H1 (cell line): ENCODE measurements at regions not wholly inside any gene's neighbourhood (a gene's known extent, or its start where the extent isn't known, plus 50 kb on each side); places are given as distances from the start of the nearest gene placed in this dataset.

Source experiments
- CTCF ChIA-PET: fragments of 300-600 bp; sonication (Branson Sonifier 250); formaldehyde crosslinking; loops from one replicate; lab custom pipeline; 2021; ENCODE audit not compliant: partially characterized antibody; lab: Charles Lee
- POLR2A ChIA-PET: fragments of 300-600 bp; sonication (Branson Sonifier 250); formaldehyde crosslinking; loops from one replicate; lab custom pipeline; 2021; ENCODE audit warnings: inconsistent platforms; ENCODE audit not compliant: partially characterized antibody; lab: Charles Lee
- DNase-seq, 2 experiments: peaks; one replicate each; pipeline versions ENCODE4 v3.0.0 to v3.0.0-alpha.2; 2010 to 2022; ENCODE audit warnings: low spot score in 2 of 2, low read depth in 1 of 2, mixed read lengths in 1 of 2
- FAIRE-seq: peaks from 2 replicates; lab custom pipeline; 2011; peaks lifted over from hg19 to GRCh38; lab: Jason Lieb, UNC
- H2AFZ ChIP-seq: 2 replicates; pipeline ENCODE4 v1.8.1; 2012; ENCODE audit warnings: low read length, inconsistent platforms
- H2AK5ac ChIP-seq: 2 replicates; pipeline ENCODE4 v1.6.1; 2013; ENCODE audit warnings: low read depth, low read length
- H2BK120ac ChIP-seq: replicated peaks from 2 replicates; pipeline ENCODE3; 2013; ENCODE audit warnings: low read depth, low read length, inconsistent platforms
- H2BK12ac ChIP-seq: 2 replicates; pipeline ENCODE4 v1.6.1; 2013; ENCODE audit warnings: low read depth, low read length
- H2BK15ac ChIP-seq: 2 replicates; pipeline ENCODE4 v1.6.1; 2013; ENCODE audit warnings: low read length
- H2BK20ac ChIP-seq: 2 replicates; pipeline ENCODE4 v1.6.1; 2013; ENCODE audit warnings: low read length
- H2BK5ac ChIP-seq: 2 replicates; pipeline ENCODE4 v1.6.1; 2013; ENCODE audit warnings: low read depth, low read length
- H3K14ac ChIP-seq: 2 replicates; pipeline ENCODE4 v1.6.1; 2013; ENCODE audit warnings: inconsistent platforms; ENCODE audit not compliant: insufficient read length
- H3K18ac ChIP-seq: 2 replicates; pipeline ENCODE4 v1.6.1; 2013; ENCODE audit warnings: low read length; ENCODE audit errors: extremely low read depth
- H3K23ac ChIP-seq: 2 replicates; pipeline ENCODE4 v1.6.1; 2013; ENCODE audit warnings: inconsistent platforms; ENCODE audit not compliant: insufficient read length
- H3K23me2 ChIP-seq: 2 replicates; pipeline ENCODE4 v1.6.1; 2013; ENCODE audit warnings: low read depth, low read length
- H3K27ac ChIP-seq: 2 replicates; pipeline ENCODE4 v1.6.1; 2011; ENCODE audit warnings: low read depth, low read length, inconsistent platforms
- H3K27me3 ChIP-seq, 4 experiments: replicated peaks in 1 of 4; 1 replicate in 1 of 4; 2 replicates in 3 of 4; pipeline versions ENCODE4 v1.6.1 to v1.8.1; 2011 to 2013; ENCODE audit warnings: low read length in 3 of 4, mild to moderate bottlenecking in 3 of 4, inconsistent platforms in 2 of 4, mixed read lengths in 2 of 4, moderate library complexity in 1 of 4; ENCODE audit not compliant: control insufficient read depth in 3 of 4, insufficient read depth in 3 of 4; ENCODE audit errors: extremely low read depth in 1 of 4
- H3K36me3 ChIP-seq, 4 experiments: 2 replicates each; pipeline versions ENCODE4 v1.6.1 to v1.8.1; 2011 to 2013; ENCODE audit warnings: mild to moderate bottlenecking in 4 of 4, low read length in 3 of 4, moderate library complexity in 2 of 4, control low read depth in 1 of 4, inconsistent platforms in 1 of 4; ENCODE audit not compliant: insufficient read depth in 4 of 4, control insufficient read depth in 2 of 4
- H3K4ac ChIP-seq: replicated peaks from 2 replicates; pipeline ENCODE3; 2013; ENCODE audit warnings: low read length, low read depth, mixed read lengths, inconsistent platforms; ENCODE audit not compliant: insufficient read length
- H3K4me1 ChIP-seq, 4 experiments: replicated peaks in 1 of 4; 1 replicate in 1 of 4; 2 replicates in 3 of 4; pipeline versions ENCODE4 v1.6.1 to v1.8.1; 2011 to 2013; ENCODE audit warnings: low read length in 3 of 4, inconsistent platforms in 2 of 4, mixed read lengths in 1 of 4; ENCODE audit not compliant: insufficient read depth in 4 of 4, control insufficient read depth in 3 of 4
- H3K4me2 ChIP-seq, 2 experiments: 2 replicates each; pipeline versions ENCODE4 v1.6.1 to v1.8.1; 2011 to 2013; ENCODE audit warnings: low read depth in 2 of 2, low read length in 2 of 2, control low read depth in 1 of 2, inconsistent platforms in 1 of 2, mild to moderate bottlenecking in 1 of 2; ENCODE audit not compliant: insufficient read depth in 1 of 2
- H3K4me3 ChIP-seq, 4 experiments: fragments of 200-600, 300-600 bp in 1 of 4; sonication (generic), shearing (Covaris generic), sonication (Bioruptor Twin) in 1 of 4; 2 replicates each; pipeline versions ENCODE4 v1.5.1 to v1.8.1; 2011 to 2016; ENCODE audit warnings: low read length in 4 of 4, low read depth in 3 of 4, control low read depth in 2 of 4, inconsistent platforms in 2 of 4, mild to moderate bottlenecking in 2 of 4, mixed read lengths in 1 of 4, moderate library complexity in 1 of 4; ENCODE audit not compliant: insufficient read depth in 2 of 4; ENCODE audit errors: extremely low read depth in 1 of 4
- H3K56ac ChIP-seq: replicated peaks from 2 replicates; pipeline ENCODE3; 2013; ENCODE audit warnings: low read depth, mild to moderate bottlenecking, mixed read lengths, low read length, inconsistent platforms; ENCODE audit not compliant: insufficient read length
- H3K79me1 ChIP-seq: 2 replicates; pipeline ENCODE4 v1.6.1; 2013; ENCODE audit warnings: low read depth, low read length, control low read depth
- H3K79me2 ChIP-seq, 2 experiments: 2 replicates each; pipeline versions ENCODE4 v1.6.1 to v1.8.1; 2012 to 2013; ENCODE audit warnings: low read length in 2 of 2, mild to moderate bottlenecking in 2 of 2, inconsistent platforms in 1 of 2; ENCODE audit not compliant: insufficient read depth in 2 of 2, control insufficient read depth in 1 of 2
- H3K9ac ChIP-seq, 4 experiments: replicated peaks in 1 of 4; 1 replicate in 1 of 4; 2 replicates in 3 of 4; pipeline versions ENCODE4 v1.6.1 to v1.8.1; 2011 to 2013; ENCODE audit warnings: low read depth in 3 of 4, low read length in 3 of 4, control low read depth in 2 of 4, mild to moderate bottlenecking in 2 of 4, moderate library complexity in 2 of 4, inconsistent platforms in 1 of 4; ENCODE audit errors: extremely low read depth in 1 of 4
- H3K9me3 ChIP-seq, 2 experiments: 2 replicates each; pipeline versions ENCODE4 v1.6.1 to v1.8.1; 2012 to 2013; ENCODE audit warnings: mild to moderate bottlenecking in 2 of 2, moderate library complexity in 2 of 2, control low read depth in 1 of 2, inconsistent platforms in 1 of 2, low read depth in 1 of 2, low read length in 1 of 2, mixed read lengths in 1 of 2; ENCODE audit not compliant: insufficient read depth in 2 of 2
- H4K20me1 ChIP-seq, 2 experiments: replicated peaks in 1 of 2; 2 replicates each; pipeline versions ENCODE3 to v1.8.1; 2011 to 2013; ENCODE audit warnings: inconsistent platforms in 2 of 2, low read length in 2 of 2, mild to moderate bottlenecking in 1 of 2; ENCODE audit not compliant: insufficient read depth in 2 of 2, control insufficient read depth in 1 of 2
- H4K5ac ChIP-seq: 2 replicates; pipeline ENCODE4 v1.6.1; 2013; ENCODE audit warnings: low read length, low read depth, mixed read lengths, inconsistent platforms; ENCODE audit not compliant: insufficient read length
- H4K8ac ChIP-seq: 2 replicates; pipeline ENCODE4 v1.8.0; 2013; ENCODE audit warnings: mild to moderate bottlenecking, moderate library complexity, low read length, inconsistent platforms; ENCODE audit not compliant: insufficient read depth; ENCODE audit errors: extremely low read depth
- H4K91ac ChIP-seq: replicated peaks from 2 replicates; pipeline ENCODE3; 2013; ENCODE audit warnings: low read length, mixed read lengths, inconsistent platforms; ENCODE audit not compliant: insufficient read length
- BCL11A ChIP-seq, 2 experiments: IDR thresholded peaks; one replicate each; pipeline ENCODE4 v1.6.1; 2011; ENCODE audit warnings: low read depth in 2 of 2, low read length in 2 of 2, mild to moderate bottlenecking in 2 of 2
- BRCA1 ChIP-seq: IDR thresholded peaks from 2 replicates; pipeline ENCODE4 v1.6.1; 2012; ENCODE audit warnings: low read depth, low read length, improper control_type of control experiment
- CBX5 ChIP-seq: fragments of 300-800, 300-1000 bp; sonication (generic); IDR thresholded peaks from 2 replicates; pipeline ENCODE4 v1.7.1; 2016; ENCODE audit warnings: antibody characterized with exemption, low read length, low read depth
- CEBPB ChIP-seq: IDR thresholded peaks from 2 replicates; pipeline ENCODE4 v1.6.1; 2012; ENCODE audit warnings: low read depth, low read length
- FOSL1 ChIP-seq: IDR thresholded peaks from 2 replicates; pipeline ENCODE4 v1.6.1; 2011; ENCODE audit warnings: mild to moderate bottlenecking, low read depth, low read length, moderate library complexity; ENCODE audit not compliant: insufficient read depth
- GTF2F1 ChIP-seq: IDR thresholded peaks from 2 replicates; pipeline ENCODE4 v1.6.1; 2012; ENCODE audit warnings: low read depth, low read length, improper control_type of control experiment, borderline replicate concordance
- KDM5A ChIP-seq: fragments of 200-600 bp; IDR thresholded peaks from 2 replicates; pipeline ENCODE4 v1.7.1; 2012; ENCODE audit warnings: mild to moderate bottlenecking, low read length, inconsistent platforms, mixed read lengths
- MAX ChIP-seq: IDR thresholded peaks from 2 replicates; pipeline ENCODE4 v1.6.1; 2012; ENCODE audit warnings: inconsistent platforms
- POLR2A ChIP-seq, 2 experiments: IDR thresholded peaks; 1 replicate in 1 of 2; 2 replicates in 1 of 2; pipeline ENCODE4 v1.6.1; 2011; ENCODE audit warnings: low read depth in 2 of 2, low read length in 2 of 2, mild to moderate bottlenecking in 2 of 2; ENCODE audit errors: control extremely low read depth in 1 of 2
- RAD21 ChIP-seq, 2 experiments: IDR thresholded peaks in 1 of 2; conservative IDR thresholded peaks in 1 of 2; 2 replicates each; pipeline ENCODE4 v1.6.1; 2011; ENCODE audit warnings: low read depth in 2 of 2, low read length in 2 of 2, improper control_type of control experiment in 1 of 2, inconsistent platforms in 1 of 2, mild to moderate bottlenecking in 1 of 2, moderate library complexity in 1 of 2
- RFX5 ChIP-seq: IDR thresholded peaks from 2 replicates; pipeline ENCODE4 v1.6.1; 2011; ENCODE audit warnings: low read depth, low read length, improper control_type of control experiment, borderline replicate concordance
- SAP30 ChIP-seq: fragments of 300-600 bp; sonication (generic); IDR thresholded peaks from 2 replicates; pipeline ENCODE4 v1.7.1; 2012; ENCODE audit warnings: low read length, moderate library complexity, mild to moderate bottlenecking, inconsistent platforms; ENCODE audit not compliant: insufficient read depth, insufficient replicate concordance
- SIN3A ChIP-seq, 2 experiments: IDR thresholded peaks in 1 of 2; conservative IDR thresholded peaks in 1 of 2; 2 replicates each; pipeline ENCODE4 v1.6.1; 2011 to 2012; ENCODE audit warnings: low read length in 2 of 2, improper control_type of control experiment in 1 of 2, low read depth in 1 of 2, mild to moderate bottlenecking in 1 of 2
- SIX5 ChIP-seq: IDR thresholded peaks from 2 replicates; pipeline ENCODE4 v1.6.1; 2011; ENCODE audit warnings: mild to moderate bottlenecking, low read depth, low read length
- TAF7 ChIP-seq: optimal IDR thresholded peaks from 2 replicates; pipeline ENCODE3; 2011; ENCODE audit warnings: low read depth, mild to moderate bottlenecking, inconsistent platforms, low read length, moderate library complexity, borderline replicate concordance
- WGBS, 2 experiments: shearing (Covaris generic) in 1 of 2; methylation state at CpG; one replicate each; pipeline versions ENCODE4 v1.1.6 to v1.1.7; 2013 to 2015; ENCODE audit warnings: low lambda C conversion rate in 2 of 2, mixed read lengths in 2 of 2, inconsistent platforms in 1 of 2, low coverage in 1 of 2, missing lambda C conversion rate in 1 of 2; ENCODE audit not compliant: insufficient replicate concordance in 2 of 2, insufficient coverage in 1 of 2, insufficient read length in 1 of 2; ENCODE audit errors: extremely low coverage in 1 of 2, missing lambda C conversion rate in 1 of 2; 5-methylcytosine and 5-hydroxymethylcytosine counted together

- no peak overlapping the region for H4K5ac ChIP-seq
- ChIA-PET CTCF (interaction anchor here (0.8 to 1.1 kb wide), 5 partner anchors 10 to 371 kb away, joined by 3 to 5 read pairs (median 3); no protein-coding TSS in a partner anchor), POLR2A (interaction anchor here (0.6 kb wide), 1 partner anchor 14 kb away, joined by 4 read pairs; no protein-coding TSS in a partner anchor)
- H3K36me3 ChIP-seq: no peaks in the 10 kb centered on the region
- no peak overlapping the region for H2BK120ac ChIP-seq
- no peak overlapping the region for H3K27ac ChIP-seq
- DNase-seq: no peak
- no peak overlapping the region for H2AFZ ChIP-seq
- no peak overlapping the region for H2BK5ac ChIP-seq
- H3K9ac ChIP-seq: no peak overlapping the region
- no peak overlapping the region for H3K14ac ChIP-seq
- peaks cover 0 to 6% (median 2%) of the 10 kb centered on the region in 4 experiments; a peak in 2 of 7 replicates for H3K4me1 ChIP-seq
- no peaks in the 10 kb centered on the region for H4K20me1 ChIP-seq
- H2BK15ac ChIP-seq: no peak overlapping the region
- H3K18ac ChIP-seq: no peak overlapping the region
- no peak overlapping the region for H3K4me3 ChIP-seq
- H2BK20ac ChIP-seq: no peak overlapping the region
- no peaks in the 10 kb centered on the region for H3K27me3 ChIP-seq
- no peak overlapping the region for H3K4me2 ChIP-seq
- H4K91ac ChIP-seq: no peak overlapping the region
- no peaks in the 10 kb centered on the region for H3K79me2 ChIP-seq
- no peak overlapping the region for H2BK12ac ChIP-seq
- no peak overlapping the region for H2AK5ac ChIP-seq
- H4K8ac ChIP-seq: no peak overlapping the region
- H3K9me3 ChIP-seq: no peaks in the 10 kb centered on the region
- H3K56ac ChIP-seq: no peak overlapping the region
- H3K4ac ChIP-seq: no peak overlapping the region
- WGBS, 2 experiments: 77% methylated on average over 2 of the region's 2 CpGs; no CpG with 5 or more reads in 1 of the 2 experiments
- FAIRE-seq: no peak
- H3K79me1 ChIP-seq: no peaks in the 10 kb centered on the region
- H3K23ac ChIP-seq: no peak overlapping the region
- no peaks in the 10 kb centered on the region for H3K23me2 ChIP-seq
- no peak for TF ChIP-seq KDM5A
- no peak for TF ChIP-seq FOSL1
- TF ChIP-seq SIN3A (conservative IDR thresholded peaks at IDR 0.05 in 1 of 2, IDR thresholded peaks at IDR 0.05 in 1 of 2; ENCODE audit: low read depth in 1 of 2, low read length in 2 of 2): no peak
- no peak for TF ChIP-seq POLR2A (IDR thresholded peaks at IDR 0.05; ENCODE audit: control extremely low read depth in 1 of 2, low read depth in 2 of 2, low read length in 2 of 2)
- TF ChIP-seq MAX: no peak
- no peak for TF ChIP-seq GTF2F1
- no peak for TF ChIP-seq SAP30
- TF ChIP-seq TAF7: no peak
- no peak for TF ChIP-seq CEBPB
- TF ChIP-seq BRCA1: no peak
- TF ChIP-seq RFX5: no peak
- no peak for TF ChIP-seq BCL11A (IDR thresholded peaks at IDR 0.05; ENCODE audit: low read depth in 2 of 2, low read length in 2 of 2)
- TF ChIP-seq SIX5: no peak
- TF ChIP-seq CBX5: no peak
- no peak for TF ChIP-seq RAD21 (IDR thresholded peaks at IDR 0.05 in 1 of 2, conservative IDR thresholded peaks at IDR 0.05 in 1 of 2; ENCODE audit: low read depth in 2 of 2, low read length in 2 of 2)
Observed at GRCh38 chr9:105044518-105044917, 116.6 kb upstream of the ABCA1 start.
